A673 (cell line): ENCODE measurements at regions not wholly inside any gene's neighbourhood (a gene's known extent, or its start where the extent isn't known, plus 50 kb on each side); places are given as distances from the start of the nearest gene placed in this dataset.

Experiments used
- EZH2 ChIP-seq: fragments of 200-600 bp; sonication (generic); IDR thresholded peaks from 2 replicates; pipeline ENCODE4 v1.6.1; 2017; ENCODE audit warnings: borderline replicate concordance, low read depth, mild to moderate bottlenecking, mixed read lengths, antibody characterized with exemption, low read length; ENCODE audit not compliant: poor library complexity, severe bottlenecking
- TF ChIP-seq, protein P1 (sequence below): fragments of 300-800, 200-600 bp; sonication (generic); conservative IDR thresholded peaks from 2 replicates; pipeline ENCODE4 v1.5.1; 2017; ENCODE audit warnings: low read depth, mild to moderate bottlenecking, antibody characterized with exemption, low read length, moderate library complexity, mixed read lengths

DNA sequence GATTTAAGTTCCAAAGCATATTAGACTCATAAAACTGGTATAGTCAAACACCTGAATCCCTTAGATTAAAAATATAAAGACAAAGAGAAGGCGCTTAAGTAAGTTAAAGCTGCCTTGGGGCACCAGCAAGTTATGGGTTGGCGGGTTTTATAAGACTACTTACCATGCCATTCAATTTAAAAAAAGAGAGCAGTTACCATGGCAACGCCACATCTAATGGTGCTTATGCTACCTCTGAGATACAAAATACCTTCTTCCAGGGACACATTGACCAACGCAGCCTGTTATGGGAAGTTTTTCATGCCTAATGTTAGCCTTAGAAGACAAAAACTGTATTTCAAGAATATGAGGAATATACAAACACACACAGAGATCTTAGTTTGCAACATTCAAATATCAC is 713.6 kb downstream of the RNF144B start:
- TF ChIP-seq, protein P1, sequence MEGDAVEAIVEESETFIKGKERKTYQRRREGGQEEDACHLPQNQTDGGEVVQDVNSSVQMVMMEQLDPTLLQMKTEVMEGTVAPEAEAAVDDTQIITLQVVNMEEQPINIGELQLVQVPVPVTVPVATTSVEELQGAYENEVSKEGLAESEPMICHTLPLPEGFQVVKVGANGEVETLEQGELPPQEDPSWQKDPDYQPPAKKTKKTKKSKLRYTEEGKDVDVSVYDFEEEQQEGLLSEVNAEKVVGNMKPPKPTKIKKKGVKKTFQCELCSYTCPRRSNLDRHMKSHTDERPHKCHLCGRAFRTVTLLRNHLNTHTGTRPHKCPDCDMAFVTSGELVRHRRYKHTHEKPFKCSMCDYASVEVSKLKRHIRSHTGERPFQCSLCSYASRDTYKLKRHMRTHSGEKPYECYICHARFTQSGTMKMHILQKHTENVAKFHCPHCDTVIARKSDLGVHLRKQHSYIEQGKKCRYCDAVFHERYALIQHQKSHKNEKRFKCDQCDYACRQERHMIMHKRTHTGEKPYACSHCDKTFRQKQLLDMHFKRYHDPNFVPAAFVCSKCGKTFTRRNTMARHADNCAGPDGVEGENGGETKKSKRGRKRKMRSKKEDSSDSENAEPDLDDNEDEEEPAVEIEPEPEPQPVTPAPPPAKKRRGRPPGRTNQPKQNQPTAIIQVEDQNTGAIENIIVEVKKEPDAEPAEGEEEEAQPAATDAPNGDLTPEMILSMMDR = no peak
- no peak for TF ChIP-seq EZH2
